HL-60 (cell line): ENCODE measurements at regions not wholly inside any gene's neighbourhood (a gene's known extent, or its start where the extent isn't known, plus 50 kb on each side); places are given as distances from the start of the nearest gene placed in this dataset.
A peak's percentile ranks its signal among the peaks of the same experiment; 100 is the strongest.
"Not testable (repeated sequence)": the region's sequence is repeated elsewhere in the genome, so short reads cannot be mapped to it uniquely, and the experiment has no call there.

Experiments used
- DNase-seq, 2 experiments: peaks; one replicate each; pipeline ENCODE4 v3.0.0-alpha.2; 2010 to 2020; ENCODE audit warnings: low read depth in 1 of 2, low spot score in 1 of 2
- H3K27ac ChIP-seq: fragments of 250-450 bp; sonication (Bioruptor Pico); replicated peaks from 2 replicates; pipeline ENCODE4 v1.5.1; 2020; ENCODE audit warnings: mild to moderate bottlenecking, moderate library complexity
- H3K27me3 ChIP-seq: fragments of 250-450 bp; sonication (Bioruptor Pico); 2 replicates; pipeline ENCODE4 v1.5.1; 2021; ENCODE audit warnings: mild to moderate bottlenecking, moderate library complexity; ENCODE audit not compliant: insufficient read depth, poor library complexity, severe bottlenecking
- H3K4me3 ChIP-seq: replicated peaks from 2 replicates; pipeline ENCODE4 v1.5.1; 2011; ENCODE audit warnings: mild to moderate bottlenecking, control low read depth, low read length; ENCODE audit not compliant: insufficient read depth
- GABPA ChIP-seq: IDR thresholded peaks from 2 replicates; pipeline ENCODE4 v1.6.1; 2012; ENCODE audit warnings: low read depth
- POLR2AphosphoS5 ChIP-seq: IDR thresholded peaks from 2 replicates; pipeline ENCODE4 v1.6.1; 2012; ENCODE audit warnings: low read depth
- SPI1 ChIP-seq: IDR thresholded peaks from 2 replicates; pipeline ENCODE4 v1.6.1; 2012; ENCODE audit warnings: low read depth, mild to moderate bottlenecking, borderline replicate concordance
- TF ChIP-seq, protein P1 (sequence below): IDR thresholded peaks from 2 replicates; pipeline ENCODE4 v1.6.1; 2012; ENCODE audit warnings: low read depth; ENCODE audit not compliant: insufficient replicate concordance
- TF ChIP-seq, protein P2 (sequence below): IDR thresholded peaks from one replicate; pipeline ENCODE4 v1.5.1; 2011; ENCODE audit warnings: low read length, control low read depth, inconsistent platforms; ENCODE audit not compliant: insufficient read depth

DNA sequence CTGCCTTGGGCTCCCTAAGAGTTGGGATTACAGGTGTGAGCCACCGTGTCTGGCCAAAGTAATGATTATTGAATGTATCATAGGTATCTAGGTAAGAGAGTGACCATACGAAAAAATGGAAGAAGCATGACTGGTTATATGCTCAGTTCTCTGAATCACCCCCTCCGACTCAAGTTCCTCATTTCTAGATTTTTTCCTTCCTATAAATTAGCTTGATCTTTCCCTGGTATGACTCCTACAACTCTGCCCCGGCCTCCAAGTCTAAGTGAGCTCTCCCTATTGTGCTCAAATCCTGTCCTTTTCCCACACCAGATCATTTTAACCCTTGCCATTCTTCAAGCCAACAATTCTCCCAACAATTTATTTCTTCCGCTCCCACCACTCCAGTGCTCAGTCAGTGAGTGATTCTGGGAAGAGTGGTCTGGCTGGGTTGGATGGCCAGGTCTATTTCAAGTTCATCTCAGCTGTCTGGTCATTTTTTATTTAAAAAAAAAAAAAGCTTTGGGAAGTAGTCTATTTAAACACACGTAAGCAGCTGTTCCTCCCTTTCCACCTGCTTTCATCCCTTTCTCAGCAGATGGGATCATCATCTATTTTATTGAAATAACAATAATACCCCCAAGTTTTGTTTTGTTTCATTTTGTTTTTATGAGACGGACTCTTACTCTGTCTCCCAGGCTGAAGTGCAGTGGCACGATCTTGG is 120.2 kb upstream of the HS3ST2 start:
- Histone ChIP-seq H3K27me3 (no peaks in the 10 kb centered on the region), H3K27ac (no peak overlapping the region), H3K4me3 (no peak overlapping the region)
- no peak for DNase-seq
- no peak for TF ChIP-seq POLR2AphosphoS5
- TF ChIP-seq SPI1 = peak; percentile 5; the same call in 1 of the 2 replicates

DNA sequence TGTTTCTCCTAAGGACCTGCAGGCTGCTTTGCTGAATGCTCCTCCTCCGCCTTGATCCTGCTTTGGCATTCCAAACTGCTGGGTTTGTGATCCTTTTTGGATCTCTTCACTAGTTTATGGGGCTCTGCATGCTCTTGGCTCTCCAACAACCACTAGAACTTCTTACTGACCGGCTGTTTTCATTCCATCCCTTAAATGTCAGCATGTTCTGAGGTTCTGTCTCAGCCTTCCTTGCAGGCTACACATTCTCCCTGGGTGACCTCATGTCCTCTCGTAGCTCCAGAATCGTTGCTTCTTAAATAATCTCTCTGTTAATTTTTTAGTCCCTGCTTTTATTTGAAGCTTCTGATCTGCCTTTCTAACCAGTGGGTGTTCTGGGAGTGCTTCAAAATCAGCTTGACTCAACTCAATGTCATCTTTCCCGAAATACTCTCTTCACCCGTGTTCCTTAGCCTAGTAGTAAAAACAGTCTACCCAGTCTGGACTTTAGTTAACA is 119.0 kb upstream of the HS3ST2 start:
- no peak for TF ChIP-seq GABPA
- TF ChIP-seq POLR2AphosphoS5 = no peak
- TF ChIP-seq SPI1 = no peak
- TF ChIP-seq, protein P1, sequence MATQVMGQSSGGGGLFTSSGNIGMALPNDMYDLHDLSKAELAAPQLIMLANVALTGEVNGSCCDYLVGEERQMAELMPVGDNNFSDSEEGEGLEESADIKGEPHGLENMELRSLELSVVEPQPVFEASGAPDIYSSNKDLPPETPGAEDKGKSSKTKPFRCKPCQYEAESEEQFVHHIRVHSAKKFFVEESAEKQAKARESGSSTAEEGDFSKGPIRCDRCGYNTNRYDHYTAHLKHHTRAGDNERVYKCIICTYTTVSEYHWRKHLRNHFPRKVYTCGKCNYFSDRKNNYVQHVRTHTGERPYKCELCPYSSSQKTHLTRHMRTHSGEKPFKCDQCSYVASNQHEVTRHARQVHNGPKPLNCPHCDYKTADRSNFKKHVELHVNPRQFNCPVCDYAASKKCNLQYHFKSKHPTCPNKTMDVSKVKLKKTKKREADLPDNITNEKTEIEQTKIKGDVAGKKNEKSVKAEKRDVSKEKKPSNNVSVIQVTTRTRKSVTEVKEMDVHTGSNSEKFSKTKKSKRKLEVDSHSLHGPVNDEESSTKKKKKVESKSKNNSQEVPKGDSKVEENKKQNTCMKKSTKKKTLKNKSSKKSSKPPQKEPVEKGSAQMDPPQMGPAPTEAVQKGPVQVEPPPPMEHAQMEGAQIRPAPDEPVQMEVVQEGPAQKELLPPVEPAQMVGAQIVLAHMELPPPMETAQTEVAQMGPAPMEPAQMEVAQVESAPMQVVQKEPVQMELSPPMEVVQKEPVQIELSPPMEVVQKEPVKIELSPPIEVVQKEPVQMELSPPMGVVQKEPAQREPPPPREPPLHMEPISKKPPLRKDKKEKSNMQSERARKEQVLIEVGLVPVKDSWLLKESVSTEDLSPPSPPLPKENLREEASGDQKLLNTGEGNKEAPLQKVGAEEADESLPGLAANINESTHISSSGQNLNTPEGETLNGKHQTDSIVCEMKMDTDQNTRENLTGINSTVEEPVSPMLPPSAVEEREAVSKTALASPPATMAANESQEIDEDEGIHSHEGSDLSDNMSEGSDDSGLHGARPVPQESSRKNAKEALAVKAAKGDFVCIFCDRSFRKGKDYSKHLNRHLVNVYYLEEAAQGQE = no peak
- DNase-seq = no peak
- Histone ChIP-seq H3K4me3 (no peak overlapping the region), H3K27ac (no peak overlapping the region), H3K27me3 (no peaks in the 10 kb centered on the region)

DNA sequence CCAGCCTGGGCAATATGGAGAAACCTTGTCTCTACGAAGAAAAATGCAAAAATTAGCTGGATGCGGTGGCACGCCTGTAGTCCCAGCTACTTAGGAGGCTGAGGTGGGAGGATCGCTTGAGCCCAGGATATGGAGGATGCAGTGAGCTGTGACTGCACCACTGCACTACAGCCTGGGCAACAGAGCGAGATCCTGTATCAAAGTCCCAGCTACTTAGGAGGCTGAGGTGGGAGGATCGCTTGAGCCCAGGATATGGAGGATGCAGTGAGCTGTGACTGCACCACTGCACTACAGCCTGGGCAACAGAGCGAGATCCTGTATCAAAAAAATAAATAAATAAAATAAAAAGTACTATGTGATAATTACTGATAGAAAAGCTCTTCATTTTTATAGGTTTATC is 118.2 kb upstream of the HS3ST2 start:
- DNase-seq, H3K4me3 ChIP-seq, H3K27ac ChIP-seq, H3K27me3 ChIP-seq: not testable (repeated sequence)

DNA sequence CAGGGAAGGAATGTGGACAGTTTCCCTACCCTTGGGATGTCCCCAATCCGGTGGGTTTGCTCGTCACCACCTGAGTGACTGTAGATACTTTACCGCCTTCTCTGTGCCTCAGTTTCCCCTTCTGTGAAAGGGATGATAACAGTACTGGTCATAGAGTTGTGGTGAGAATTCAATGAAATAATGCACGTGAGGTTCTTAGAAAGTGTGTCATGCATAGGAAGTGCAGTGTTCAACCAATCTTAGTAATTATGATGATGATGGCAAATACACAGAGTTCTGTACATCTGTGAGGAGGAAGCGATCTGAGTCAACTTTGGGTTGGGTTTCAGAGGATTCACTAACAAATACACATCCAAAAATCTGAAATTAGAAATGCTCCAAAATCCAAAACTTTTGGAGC is 114.6 kb upstream of the HS3ST2 start:
- Histone ChIP-seq H3K4me3 (no peak overlapping the region), H3K27me3 (peaks cover 2% of the 10 kb centered on the region), H3K27ac (no peak overlapping the region)
- no peak for DNase-seq
- TF ChIP-seq GABPA = no peak
- TF ChIP-seq POLR2AphosphoS5 = no peak

DNA sequence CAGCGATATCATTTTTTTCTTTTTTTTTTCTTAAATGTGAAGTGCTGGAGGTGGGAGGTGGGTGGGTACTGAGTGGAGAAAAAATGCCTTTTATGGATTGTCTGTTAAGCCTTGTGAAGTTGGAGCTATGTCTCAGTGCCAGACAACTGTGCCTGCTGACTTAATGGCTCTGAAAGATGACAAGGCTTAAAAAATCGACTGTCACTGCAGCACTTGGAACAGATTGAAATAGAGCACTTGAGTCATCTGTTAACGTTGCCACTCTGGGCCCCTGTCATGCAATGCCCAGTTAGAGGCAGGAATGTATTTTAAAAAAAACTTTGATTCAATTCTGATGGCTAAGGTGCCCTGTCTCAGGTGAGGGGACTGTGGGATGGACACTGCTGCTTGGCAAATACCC is 108.2 kb upstream of the HS3ST2 start:
- H3K27me3 ChIP-seq = peaks cover 2% of the 10 kb centered on the region
- TF ChIP-seq SPI1 (no peak), GABPA (no peak), POLR2AphosphoS5 (no peak)
- TF ChIP-seq, protein P2, sequence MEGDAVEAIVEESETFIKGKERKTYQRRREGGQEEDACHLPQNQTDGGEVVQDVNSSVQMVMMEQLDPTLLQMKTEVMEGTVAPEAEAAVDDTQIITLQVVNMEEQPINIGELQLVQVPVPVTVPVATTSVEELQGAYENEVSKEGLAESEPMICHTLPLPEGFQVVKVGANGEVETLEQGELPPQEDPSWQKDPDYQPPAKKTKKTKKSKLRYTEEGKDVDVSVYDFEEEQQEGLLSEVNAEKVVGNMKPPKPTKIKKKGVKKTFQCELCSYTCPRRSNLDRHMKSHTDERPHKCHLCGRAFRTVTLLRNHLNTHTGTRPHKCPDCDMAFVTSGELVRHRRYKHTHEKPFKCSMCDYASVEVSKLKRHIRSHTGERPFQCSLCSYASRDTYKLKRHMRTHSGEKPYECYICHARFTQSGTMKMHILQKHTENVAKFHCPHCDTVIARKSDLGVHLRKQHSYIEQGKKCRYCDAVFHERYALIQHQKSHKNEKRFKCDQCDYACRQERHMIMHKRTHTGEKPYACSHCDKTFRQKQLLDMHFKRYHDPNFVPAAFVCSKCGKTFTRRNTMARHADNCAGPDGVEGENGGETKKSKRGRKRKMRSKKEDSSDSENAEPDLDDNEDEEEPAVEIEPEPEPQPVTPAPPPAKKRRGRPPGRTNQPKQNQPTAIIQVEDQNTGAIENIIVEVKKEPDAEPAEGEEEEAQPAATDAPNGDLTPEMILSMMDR = no peak
- TF ChIP-seq, protein P1 = no peak
- H3K4me3 ChIP-seq = no peak overlapping the region
- no peak for DNase-seq
- no peak overlapping the region for H3K27ac ChIP-seq

DNA sequence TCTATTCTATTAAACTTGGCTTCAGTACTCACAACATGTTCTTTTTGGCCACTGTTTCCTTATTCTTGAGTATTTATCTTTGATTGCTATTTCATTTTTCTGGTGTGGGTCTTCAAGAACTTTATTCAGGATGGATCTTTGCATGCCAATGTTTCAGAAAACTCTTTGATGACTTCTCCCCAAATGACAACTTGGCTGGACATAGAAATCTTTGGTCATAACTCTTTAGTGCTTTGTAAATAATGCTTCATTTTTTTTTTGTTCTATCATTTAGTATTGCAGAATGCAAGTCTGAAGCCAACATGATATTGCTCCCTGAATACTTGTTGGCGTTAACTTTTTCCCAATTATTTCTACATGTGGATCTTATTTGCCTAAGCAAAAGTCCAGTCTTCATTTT is 103.6 kb upstream of the HS3ST2 start:
- no peak overlapping the region for H3K4me3 ChIP-seq
- H3K27ac ChIP-seq = no peak overlapping the region
- no peaks in the 10 kb centered on the region for H3K27me3 ChIP-seq
- no peak for TF ChIP-seq GABPA
- no peak for TF ChIP-seq SPI1
- DNase-seq = no peak
